ENCODE measurements at regions not wholly inside any gene's neighbourhood (a gene's known extent, or its start where the extent isn't known, plus 50 kb on each side); places are given as distances from the start of the nearest gene placed in this dataset.

DNA sequence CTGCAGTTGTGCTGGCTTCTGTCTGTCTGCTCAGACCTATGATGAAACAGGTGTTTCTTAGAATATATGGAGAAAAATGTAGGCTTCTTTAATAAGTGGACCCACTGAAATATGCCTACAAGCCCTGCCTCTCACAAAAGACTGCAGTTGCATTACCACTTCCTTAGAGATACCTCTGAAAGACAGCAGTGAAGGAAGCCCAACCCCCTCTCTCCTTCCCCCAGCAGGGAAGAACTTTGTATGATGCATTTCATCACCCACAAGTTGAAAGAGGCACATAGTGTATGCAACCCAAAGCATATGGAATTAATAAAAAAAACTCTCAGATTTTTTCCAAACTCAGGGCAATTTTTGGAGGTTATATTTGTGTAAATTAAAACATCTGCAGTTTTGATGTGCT, 916.7 kb downstream of the TECRL start:
- ChIA-PET POLR2A (ENCODE audit: low non-redundant PET) (no interaction called here), CTCF (no interaction called here)
- BruUV-seq (replicated peaks) = no TSS peak
- TF ChIP-seq, protein P1, sequence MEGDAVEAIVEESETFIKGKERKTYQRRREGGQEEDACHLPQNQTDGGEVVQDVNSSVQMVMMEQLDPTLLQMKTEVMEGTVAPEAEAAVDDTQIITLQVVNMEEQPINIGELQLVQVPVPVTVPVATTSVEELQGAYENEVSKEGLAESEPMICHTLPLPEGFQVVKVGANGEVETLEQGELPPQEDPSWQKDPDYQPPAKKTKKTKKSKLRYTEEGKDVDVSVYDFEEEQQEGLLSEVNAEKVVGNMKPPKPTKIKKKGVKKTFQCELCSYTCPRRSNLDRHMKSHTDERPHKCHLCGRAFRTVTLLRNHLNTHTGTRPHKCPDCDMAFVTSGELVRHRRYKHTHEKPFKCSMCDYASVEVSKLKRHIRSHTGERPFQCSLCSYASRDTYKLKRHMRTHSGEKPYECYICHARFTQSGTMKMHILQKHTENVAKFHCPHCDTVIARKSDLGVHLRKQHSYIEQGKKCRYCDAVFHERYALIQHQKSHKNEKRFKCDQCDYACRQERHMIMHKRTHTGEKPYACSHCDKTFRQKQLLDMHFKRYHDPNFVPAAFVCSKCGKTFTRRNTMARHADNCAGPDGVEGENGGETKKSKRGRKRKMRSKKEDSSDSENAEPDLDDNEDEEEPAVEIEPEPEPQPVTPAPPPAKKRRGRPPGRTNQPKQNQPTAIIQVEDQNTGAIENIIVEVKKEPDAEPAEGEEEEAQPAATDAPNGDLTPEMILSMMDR (conservative IDR thresholded peaks at IDR 0.05; ENCODE audit: low read depth, low read length) = no peak
- TF ChIP-seq EZH2 (IDR thresholded peaks at IDR 0.05; ENCODE audit: borderline replicate concordance, low read depth, low read length, poor library complexity, severe bottlenecking) = no peak
- Histone ChIP-seq H3K27me3 (replicated peaks; ENCODE audit: insufficient read depth, low read depth, low read length, poor library complexity) (no peaks in the 10 kb centered on the region), H3K4me3 (ENCODE audit: low read depth, low read length, poor library complexity, severe bottlenecking) (no peak overlapping the region), H3K27ac (ENCODE audit: low read depth, low read length, poor library complexity, severe bottlenecking) (no peak overlapping the region), H3K4me1 (ENCODE audit: insufficient read depth, low read length, poor library complexity, severe bottlenecking) (no peaks in the 10 kb centered on the region), H3K9me3 (ENCODE audit: low read depth, low read length, poor library complexity, severe bottlenecking) (no peaks in the 10 kb centered on the region), H3K36me3 (ENCODE audit: insufficient read depth, low read length, poor library complexity, severe bottlenecking) (no peaks in the 10 kb centered on the region)
- intact Hi-C loops (cut with micrococcal nuclease; ENCODE audit: unreplicated experiment) = no loop called here
- DNase-seq (ENCODE audit: low spot score) = no peak

DNA sequence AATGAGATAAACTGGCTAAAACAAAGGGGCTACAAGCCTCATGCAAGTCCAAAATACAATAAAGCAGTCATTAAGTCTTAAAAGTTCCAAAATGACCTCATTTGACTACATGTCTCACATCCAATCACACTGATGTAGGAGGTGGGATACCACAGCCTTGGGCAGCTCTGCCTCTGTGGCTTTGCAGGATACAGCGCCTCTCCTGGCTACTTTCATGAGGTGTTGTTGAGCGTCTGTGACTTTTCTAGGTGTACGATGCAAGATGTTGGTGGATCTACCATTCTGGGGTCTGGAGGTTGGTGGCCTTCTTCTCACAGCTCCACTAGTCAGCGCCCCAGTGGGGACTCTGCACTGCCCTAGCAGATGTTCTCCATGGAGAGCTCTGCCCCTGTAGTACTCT, 944.9 kb downstream of the TECRL start:
- H3K4me3 ChIP-seq (ENCODE audit: low read depth, low read length, poor library complexity, severe bottlenecking) = no peak overlapping the region
- no peak for TF ChIP-seq EZH2 (IDR thresholded peaks at IDR 0.05; ENCODE audit: borderline replicate concordance, low read depth, low read length, poor library complexity, severe bottlenecking)
- TF ChIP-seq, protein P1 (conservative IDR thresholded peaks at IDR 0.05; ENCODE audit: low read depth, low read length) = no peak
- no peaks in the 10 kb centered on the region for H3K9me3 ChIP-seq (ENCODE audit: low read depth, low read length, poor library complexity, severe bottlenecking)
- H3K36me3 ChIP-seq (ENCODE audit: insufficient read depth, low read length, poor library complexity, severe bottlenecking) = no peaks in the 10 kb centered on the region
- BruUV-seq (replicated peaks) = no TSS peak
- H3K27me3 ChIP-seq (replicated peaks; ENCODE audit: insufficient read depth, low read depth, low read length, poor library complexity) = no peaks in the 10 kb centered on the region
- ChIA-PET POLR2A (ENCODE audit: low non-redundant PET) (no interaction called here), CTCF (no interaction called here)
- DNase-seq (ENCODE audit: low spot score) = no peak
- no peak overlapping the region for H3K27ac ChIP-seq (ENCODE audit: low read depth, low read length, poor library complexity, severe bottlenecking)
- no peaks in the 10 kb centered on the region for H3K4me1 ChIP-seq (ENCODE audit: insufficient read depth, low read length, poor library complexity, severe bottlenecking)
- intact Hi-C loops (cut with micrococcal nuclease; ENCODE audit: unreplicated experiment) = no loop called here

DNA sequence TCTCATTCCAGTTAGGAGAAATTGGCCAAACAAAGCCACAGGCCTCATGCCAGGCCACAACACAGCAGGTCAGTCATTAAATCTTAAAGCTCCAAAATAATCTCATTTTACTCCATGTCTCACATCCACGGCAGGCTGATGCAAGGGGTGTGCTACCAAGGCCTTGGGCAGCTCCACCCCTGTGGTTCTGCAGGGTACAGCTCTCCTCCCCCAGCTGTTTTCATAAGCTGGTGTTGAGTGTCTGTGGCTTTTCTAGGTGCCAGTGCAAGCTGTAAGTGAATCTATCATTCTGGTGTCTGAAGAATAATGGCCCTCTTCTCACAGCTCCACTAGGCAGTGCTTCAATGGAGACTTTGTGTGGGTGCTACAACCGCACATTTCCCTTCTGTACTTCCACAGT, 949.2 kb downstream of the TECRL start:
- Histone ChIP-seq H3K27me3 (replicated peaks; ENCODE audit: insufficient read depth, low read depth, low read length, poor library complexity) (no peaks in the 10 kb centered on the region), H3K36me3 (ENCODE audit: insufficient read depth, low read length, poor library complexity, severe bottlenecking) (no peaks in the 10 kb centered on the region), H3K27ac (ENCODE audit: low read depth, low read length, poor library complexity, severe bottlenecking) (no peak overlapping the region), H3K4me1 (ENCODE audit: insufficient read depth, low read length, poor library complexity, severe bottlenecking) (no peaks in the 10 kb centered on the region), H3K4me3 (ENCODE audit: low read depth, low read length, poor library complexity, severe bottlenecking) (no peak overlapping the region), H3K9me3 (ENCODE audit: low read depth, low read length, poor library complexity, severe bottlenecking) (no peaks in the 10 kb centered on the region)
- TF ChIP-seq EZH2 (IDR thresholded peaks at IDR 0.05; ENCODE audit: borderline replicate concordance, low read depth, low read length, poor library complexity, severe bottlenecking) = no peak
- TF ChIP-seq, protein P1 (conservative IDR thresholded peaks at IDR 0.05; ENCODE audit: low read depth, low read length) = no peak
- intact Hi-C loops (cut with micrococcal nuclease; ENCODE audit: unreplicated experiment) = no loop called here
- ChIA-PET POLR2A (ENCODE audit: low non-redundant PET) (no interaction called here), CTCF (no interaction called here)
- BruUV-seq (replicated peaks) = no TSS peak
- DNase-seq (ENCODE audit: low spot score) = no peak

Data from A673 (cell line).